HG03175 (cell line): ENCODE measurements at regions not wholly inside any gene's neighbourhood (a gene's known extent, or its start where the extent isn't known, plus 50 kb on each side); places are given as distances from the start of the nearest gene placed in this dataset.

Source experiments
- ATAC-seq: cut with Tn5 transposase; IDR thresholded peaks from one replicate; pipeline ENCODE4 v1.9.1; 2021; ENCODE audit warnings: mild to moderate bottlenecking, moderate library complexity; ENCODE audit not compliant: unreplicated experiment

- ATAC-seq, result no peak
Measured at GRCh38 chr18:39692367-39693015, 2126.9 kb upstream of the CELF4 start.

GRCh38 chr18:39685303-39685902 is 2119.8 kb upstream of the CELF4 start:
- no peak for ATAC-seq

GRCh38 chr18:39681061-39681460 is 2115.5 kb upstream of the CELF4 start:
- ATAC-seq, result no peak

GRCh38 chr18:39675906-39676305 is 2110.3 kb upstream of the CELF4 start:
- no peak for ATAC-seq

- no peak for ATAC-seq
Measured at GRCh38 chr18:39675368-39675767, 2109.8 kb upstream of the CELF4 start.

GRCh38 chr18:39672171-39672570 is 2106.6 kb upstream of the CELF4 start:
- ATAC-seq, result no peak

- no peak for ATAC-seq
Measured at GRCh38 chr18:39667905-39668304, 2102.3 kb upstream of the CELF4 start.

GRCh38 chr18:39666541-39666940 is 2100.9 kb upstream of the CELF4 start:
- ATAC-seq, result no peak

GRCh38 chr18:39661856-39662366 is 2096.3 kb upstream of the CELF4 start:
- ATAC-seq, result no peak

GRCh38 chr18:39660141-39660540 is 2094.5 kb upstream of the CELF4 start:
- ATAC-seq, result no peak

GRCh38 chr18:39655341-39655740 is 2089.7 kb upstream of the CELF4 start:
- no peak for ATAC-seq

- ATAC-seq, result no peak
Measured at GRCh38 chr18:39653221-39653620, 2087.6 kb upstream of the CELF4 start.

- no peak for ATAC-seq
Measured at GRCh38 chr18:39648616-39649015, 2083.0 kb upstream of the CELF4 start.

GRCh38 chr18:39647627-39648534 is 2082.3 kb upstream of the CELF4 start:
- ATAC-seq, result no peak

GRCh38 chr18:39638224-39638623 is 2072.6 kb upstream of the CELF4 start:
- no peak for ATAC-seq

GRCh38 chr18:39636931-39637330 is 2071.3 kb upstream of the CELF4 start:
- ATAC-seq, result no peak

GRCh38 chr18:39635966-39636365 is 2070.4 kb upstream of the CELF4 start:
- no peak for ATAC-seq

GRCh38 chr18:39635192-39635591 is 2069.6 kb upstream of the CELF4 start:
- no peak for ATAC-seq

- ATAC-seq, result no peak
Measured at GRCh38 chr18:39627936-39628335, 2062.3 kb upstream of the CELF4 start.

GRCh38 chr18:39624961-39625360 is 2059.4 kb upstream of the CELF4 start:
- ATAC-seq, result no peak

GRCh38 chr18:39622431-39622830 is 2056.8 kb upstream of the CELF4 start:
- ATAC-seq, result no peak
